Stomach smooth muscle (tissue), 2 donors: ENCODE measurements at regions not wholly inside any gene's neighbourhood (a gene's known extent, or its start where the extent isn't known, plus 50 kb on each side); places are given as distances from the start of the nearest gene placed in this dataset.

ENCODE experiments used
- H3K27ac ChIP-seq: one replicate; pipeline ENCODE4 v1.7.0; 2013; ENCODE audit warnings: mild to moderate bottlenecking, low read length, inconsistent platforms
- H3K27me3 ChIP-seq, 2 donors: one replicate each; pipeline ENCODE4 v1.7.0; 2013; ENCODE audit warnings: low read length in 2 of 2; ENCODE audit not compliant: insufficient read depth in 2 of 2, control insufficient read depth in 1 of 2
- H3K36me3 ChIP-seq, 2 donors: one replicate each; pipeline ENCODE4 v1.7.0; 2013; ENCODE audit warnings: low read length in 2 of 2; ENCODE audit not compliant: control insufficient read depth in 2 of 2, insufficient read depth in 2 of 2
- H3K4me1 ChIP-seq: one replicate; pipeline ENCODE4 v1.7.0; 2013; ENCODE audit warnings: low read length; ENCODE audit not compliant: control insufficient read depth, insufficient read depth
- H3K4me3 ChIP-seq, 2 donors: one replicate each; pipeline ENCODE4 v1.7.0; 2013; ENCODE audit warnings: low read length in 2 of 2
- H3K9ac ChIP-seq, 2 donors: one replicate each; pipeline ENCODE4 v1.7.0; 2013; ENCODE audit warnings: low read length in 2 of 2, mild to moderate bottlenecking in 1 of 2
- H3K9me3 ChIP-seq, 2 donors: one replicate each; pipeline ENCODE4 v1.7.0; 2013; ENCODE audit warnings: low read length in 2 of 2; ENCODE audit not compliant: control insufficient read depth in 2 of 2
- donor health status: healthy.
- donor health status: Pancreatic carcinoma.

DNA sequence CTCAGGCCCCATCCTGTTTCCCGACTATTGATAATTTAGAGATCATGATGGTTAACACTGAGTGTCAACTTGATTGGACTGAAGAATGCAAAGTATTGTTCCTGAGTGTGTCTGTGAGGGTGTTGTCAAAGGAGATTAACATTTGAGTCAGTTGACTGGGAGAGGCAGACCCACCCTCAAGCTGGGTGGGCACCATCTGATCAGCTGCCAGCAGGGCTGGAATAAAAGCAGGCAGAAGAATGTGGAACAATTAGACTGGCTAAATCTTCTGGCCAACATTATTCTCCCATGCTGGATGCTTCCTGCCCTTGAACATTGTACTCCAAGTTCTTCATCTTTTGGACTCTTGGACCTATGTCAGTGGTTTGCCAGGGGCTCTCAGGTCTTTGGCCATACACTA lies 1170.0 kb upstream of the CNTN5 start:
- H3K27ac ChIP-seq, result no peak overlapping the region
- no peak overlapping the region for H3K9ac ChIP-seq
- H3K9me3 ChIP-seq, result no peaks in the 10 kb centered on the region
- no peak overlapping the region for H3K4me3 ChIP-seq
- H3K36me3 ChIP-seq, result no peaks in the 10 kb centered on the region
- no peaks in the 10 kb centered on the region for H3K27me3 ChIP-seq
- H3K4me1 ChIP-seq, result no peaks in the 10 kb centered on the region

DNA sequence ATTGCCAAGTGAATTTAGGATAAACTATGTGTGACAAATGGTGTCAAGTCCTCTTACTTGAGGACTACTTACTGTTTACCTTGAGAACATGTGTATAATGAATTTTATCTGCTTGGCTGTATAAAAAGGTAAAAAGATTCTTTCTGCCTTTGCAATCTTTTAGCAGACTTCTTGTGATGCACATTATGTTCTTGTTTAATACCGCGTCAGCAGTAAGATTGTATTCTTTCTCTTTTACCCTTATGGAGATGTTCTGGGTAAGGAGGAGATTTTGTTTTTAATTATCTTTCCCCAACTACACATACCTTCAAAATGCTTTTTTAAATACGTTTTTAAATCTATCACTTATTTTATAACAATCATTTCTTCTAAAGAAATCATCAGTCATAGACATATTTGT lies 1166.4 kb upstream of the CNTN5 start:
- Histone ChIP-seq H3K36me3 (no peaks in the 10 kb centered on the region), H3K9me3 (no peaks in the 10 kb centered on the region)

DNA sequence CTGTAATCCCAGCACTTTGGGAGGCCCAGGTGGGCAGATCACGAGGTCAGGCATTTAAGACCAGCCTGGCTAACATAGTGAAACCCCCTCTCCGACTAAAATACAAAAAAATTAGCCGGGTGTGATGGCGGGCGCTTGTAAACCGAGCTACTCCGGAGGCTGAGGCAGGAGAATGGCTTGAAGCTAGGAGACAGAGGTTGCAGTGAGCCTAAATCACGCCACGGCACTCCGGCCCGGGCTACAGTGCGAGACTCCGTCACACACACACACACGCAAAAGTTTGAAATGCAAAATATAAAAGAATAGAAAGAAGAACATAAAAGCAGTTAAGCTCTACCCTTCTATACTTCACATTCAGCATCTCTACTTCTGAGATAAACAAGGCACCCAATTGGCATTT lies 1165.9 kb upstream of the CNTN5 start:
- Histone ChIP-seq H3K9ac (no peak overlapping the region), H3K4me3 (no peak overlapping the region), H3K27me3 (no peaks in the 10 kb centered on the region), H3K36me3 (no peaks in the 10 kb centered on the region), H3K4me1 (no peaks in the 10 kb centered on the region), H3K27ac (no peak overlapping the region), H3K9me3 (no peaks in the 10 kb centered on the region)

More for the DNA sequence above, 1166.4 kb upstream of the CNTN5 start:
- Histone ChIP-seq H3K4me3 (no peak overlapping the region), H3K9ac (no peak overlapping the region), H3K27ac (no peak overlapping the region), H3K27me3 (no peaks in the 10 kb centered on the region), H3K4me1 (no peaks in the 10 kb centered on the region)

DNA sequence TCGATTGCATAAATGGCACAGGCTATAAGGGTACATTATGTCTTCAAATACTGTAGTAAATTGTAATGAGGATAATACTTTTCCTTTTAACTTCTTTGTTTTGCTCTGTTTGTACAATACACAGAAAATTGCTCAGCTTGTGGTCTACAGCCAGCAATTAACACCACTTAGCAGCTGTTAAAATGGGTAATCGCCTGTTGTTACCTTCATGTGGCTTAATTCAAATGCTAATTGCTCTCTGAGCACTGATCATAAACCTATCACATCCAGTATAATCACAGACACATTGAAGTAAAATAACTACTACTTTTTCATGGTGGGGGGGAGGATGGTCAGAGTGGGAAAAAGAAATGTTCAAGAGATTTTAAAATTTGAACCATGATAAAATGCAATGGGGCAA lies 1164.1 kb upstream of the CNTN5 start:
- H3K4me1 ChIP-seq, result no peaks in the 10 kb centered on the region
- no peak overlapping the region for H3K27ac ChIP-seq
- H3K9ac ChIP-seq, result no peak overlapping the region
- H3K27me3 ChIP-seq, result no peaks in the 10 kb centered on the region
- H3K36me3 ChIP-seq, result no peaks in the 10 kb centered on the region
- H3K9me3 ChIP-seq, result no peaks in the 10 kb centered on the region
- H3K4me3 ChIP-seq, result no peak overlapping the region

DNA sequence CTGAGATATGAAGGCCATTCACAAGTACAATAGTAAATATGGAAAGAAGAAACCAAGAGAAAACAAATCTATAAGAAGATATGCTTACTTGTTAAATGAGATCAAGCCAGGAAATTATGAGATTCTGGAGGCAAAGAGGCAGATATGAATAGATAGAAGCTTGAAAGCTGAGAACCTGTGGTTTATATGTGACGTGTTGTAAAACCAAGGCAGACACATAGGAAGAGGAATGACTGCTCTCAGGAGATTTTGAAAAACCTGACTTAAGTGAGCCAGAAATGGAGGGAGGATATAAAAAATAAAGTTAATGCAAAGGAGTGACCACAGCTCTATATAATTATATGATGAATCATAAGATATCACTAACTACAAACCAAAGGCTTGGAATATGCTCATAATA lies 1160.5 kb upstream of the CNTN5 start:
- H3K9ac ChIP-seq, result no peak overlapping the region
- H3K4me1 ChIP-seq, result no peaks in the 10 kb centered on the region
- no peak overlapping the region for H3K4me3 ChIP-seq

DNA sequence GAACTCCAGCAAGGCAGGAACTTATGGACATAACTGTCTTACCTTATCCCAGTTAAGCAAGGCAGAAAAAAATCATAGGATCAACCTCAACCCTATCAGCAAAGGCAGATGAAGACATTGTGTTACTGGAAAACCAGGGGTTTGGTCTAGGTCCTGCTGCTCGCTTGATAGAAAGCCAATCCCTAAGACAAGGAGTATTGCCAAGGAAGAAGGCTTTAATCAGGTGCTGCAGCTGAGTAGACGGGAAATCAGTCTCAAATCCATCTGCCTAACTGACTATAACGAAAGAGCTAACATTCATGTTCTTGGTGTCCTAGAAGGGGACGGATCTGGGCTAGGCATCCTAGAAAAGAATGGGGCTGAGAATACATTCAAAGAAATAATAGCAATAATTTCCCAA lies 1158.7 kb upstream of the CNTN5 start:
- Histone ChIP-seq H3K9ac (no peak overlapping the region), H3K4me3 (no peak overlapping the region), H3K4me1 (no peaks in the 10 kb centered on the region), H3K36me3 (no peaks in the 10 kb centered on the region), H3K9me3 (no peaks in the 10 kb centered on the region), H3K27ac (no peak overlapping the region), H3K27me3 (no peaks in the 10 kb centered on the region)

More for the DNA sequence above, 1160.5 kb upstream of the CNTN5 start:
- Histone ChIP-seq H3K27me3 (no peaks in the 10 kb centered on the region), H3K9me3 (no peaks in the 10 kb centered on the region), H3K36me3 (no peaks in the 10 kb centered on the region), H3K27ac (no peak overlapping the region)

DNA sequence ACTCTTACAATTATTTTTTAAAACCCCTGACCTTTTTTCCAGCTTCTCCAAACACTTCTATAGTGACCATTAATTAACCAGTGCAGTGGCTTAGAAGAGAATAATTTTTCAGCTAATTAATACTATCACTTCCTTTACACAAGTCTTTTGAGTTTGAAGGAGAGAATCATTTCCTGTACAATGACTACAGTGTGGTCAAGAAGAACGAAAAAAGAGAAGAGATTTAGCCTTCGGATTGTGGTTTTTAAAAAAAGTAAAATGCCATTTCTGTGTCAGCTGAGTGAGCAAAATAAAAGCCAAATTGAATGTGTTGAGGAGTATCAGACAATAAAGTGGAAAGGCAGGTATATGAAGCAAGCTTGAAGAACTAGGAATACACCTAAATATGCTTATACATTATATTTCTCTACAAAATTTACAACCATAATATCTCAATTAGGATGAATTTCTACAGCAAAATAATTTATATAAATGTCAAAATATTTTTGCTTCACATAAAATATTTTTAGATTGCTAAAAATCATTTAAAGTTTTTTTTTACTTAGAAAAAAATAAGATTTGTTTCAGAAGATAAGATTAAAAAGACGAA lies 1155.2 kb upstream of the CNTN5 start:
- no peaks in the 10 kb centered on the region for H3K36me3 ChIP-seq
- no peaks in the 10 kb centered on the region for H3K27me3 ChIP-seq
- no peak overlapping the region for H3K27ac ChIP-seq
- H3K4me3 ChIP-seq, result no peak overlapping the region
- H3K4me1 ChIP-seq, result no peaks in the 10 kb centered on the region
- H3K9me3 ChIP-seq, result no peaks in the 10 kb centered on the region
- H3K9ac ChIP-seq, result no peak overlapping the region

DNA sequence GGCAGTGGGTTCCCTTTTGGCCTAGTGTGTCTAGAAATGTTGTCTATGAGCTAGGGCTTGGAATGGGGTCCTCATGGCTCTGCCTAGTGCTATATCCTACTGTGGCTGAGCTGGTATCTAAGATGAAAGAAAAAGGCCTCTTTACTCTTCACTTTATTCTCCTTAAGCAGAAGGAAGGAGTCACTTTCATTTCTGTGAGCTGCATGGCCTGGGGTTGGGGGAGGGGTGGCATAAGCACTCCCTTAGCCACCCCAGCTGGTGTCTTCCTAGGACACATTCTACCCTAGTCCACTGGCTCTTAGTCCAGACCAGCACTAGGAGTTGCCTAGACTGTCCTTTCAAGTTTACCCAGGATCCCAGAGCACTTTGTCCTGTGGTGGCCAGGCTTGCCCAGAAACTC lies 1148.9 kb upstream of the CNTN5 start:
- Histone ChIP-seq H3K9ac (no peak overlapping the region), H3K4me1 (no peaks in the 10 kb centered on the region), H3K4me3 (no peak overlapping the region), H3K27ac (no peak overlapping the region), H3K9me3 (no peaks in the 10 kb centered on the region), H3K36me3 (no peaks in the 10 kb centered on the region), H3K27me3 (no peaks in the 10 kb centered on the region)

DNA sequence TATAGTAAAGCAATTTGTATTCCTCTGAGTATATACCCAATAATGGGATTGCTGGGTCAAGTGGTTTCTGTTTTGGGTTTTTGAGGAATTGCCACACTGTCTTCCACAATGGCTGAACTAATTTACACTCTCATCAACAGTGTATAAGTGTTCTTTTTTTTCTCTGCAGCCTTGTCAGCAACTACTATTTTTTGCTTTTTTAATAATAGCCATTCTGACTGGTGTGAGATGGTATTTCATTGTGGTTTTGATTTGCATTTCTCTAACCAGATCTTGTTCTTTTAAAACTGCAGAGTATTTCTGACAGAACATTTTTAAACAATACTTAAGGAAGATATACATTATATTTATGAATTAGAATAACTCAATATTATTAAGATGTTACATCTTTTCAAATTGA lies 1140.5 kb upstream of the CNTN5 start:
- no peaks in the 10 kb centered on the region for H3K4me1 ChIP-seq
- no peaks in the 10 kb centered on the region for H3K27me3 ChIP-seq
- H3K27ac ChIP-seq, result no peak overlapping the region

DNA sequence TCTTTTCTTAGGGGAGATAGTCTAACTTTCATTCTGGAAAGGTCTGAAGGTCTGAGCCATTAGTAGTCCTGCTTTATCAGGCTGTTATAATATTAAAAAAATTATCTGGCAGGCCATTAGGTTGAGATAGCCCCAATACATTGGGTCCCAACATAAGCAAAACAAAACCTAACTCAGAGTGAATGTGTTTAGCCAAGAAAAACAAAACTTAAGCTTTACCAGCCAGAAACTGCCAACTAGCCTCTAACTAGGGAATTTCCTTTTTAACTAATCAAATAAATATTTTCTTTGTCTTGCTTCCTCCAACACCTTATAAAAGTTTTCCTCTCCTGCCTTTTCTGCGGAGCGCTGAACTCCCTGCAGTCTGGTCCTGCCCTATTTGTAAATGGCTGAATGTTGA lies 1137.7 kb upstream of the CNTN5 start:
- H3K9ac ChIP-seq, result no peak overlapping the region
- H3K36me3 ChIP-seq, result no peaks in the 10 kb centered on the region
- no peaks in the 10 kb centered on the region for H3K4me1 ChIP-seq
- no peak overlapping the region for H3K27ac ChIP-seq
- no peaks in the 10 kb centered on the region for H3K27me3 ChIP-seq
- no peak overlapping the region for H3K4me3 ChIP-seq
- no peaks in the 10 kb centered on the region for H3K9me3 ChIP-seq

More for the DNA sequence above, 1140.5 kb upstream of the CNTN5 start:
- Histone ChIP-seq H3K4me3 (no peak overlapping the region), H3K36me3 (no peaks in the 10 kb centered on the region), H3K9ac (no peak overlapping the region), H3K9me3 (no peaks in the 10 kb centered on the region)

DNA sequence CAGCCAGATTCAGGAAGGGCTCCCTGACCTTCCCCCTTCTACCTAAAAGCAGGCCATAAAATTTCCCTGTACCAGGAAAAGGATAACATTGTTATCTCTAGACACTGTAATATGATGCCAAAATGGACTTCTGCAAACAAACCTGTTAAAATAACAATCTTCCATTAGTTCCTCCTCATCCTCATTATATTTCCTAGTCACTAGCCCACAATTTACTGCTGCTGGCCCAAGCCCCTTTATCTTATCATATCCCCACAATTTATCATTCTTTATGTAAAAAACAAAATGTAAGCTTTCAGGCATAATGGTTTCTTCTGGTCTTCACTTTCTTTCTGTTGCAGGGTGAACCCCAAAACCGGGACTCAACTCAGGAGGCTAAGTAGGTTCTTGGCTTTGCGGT lies 1132.1 kb upstream of the CNTN5 start:
- Histone ChIP-seq H3K27me3 (no peaks in the 10 kb centered on the region), H3K9me3 (no peaks in the 10 kb centered on the region), H3K36me3 (no peaks in the 10 kb centered on the region), H3K4me1 (no peaks in the 10 kb centered on the region), H3K4me3 (no peak overlapping the region), H3K9ac (no peak overlapping the region), H3K27ac (no peak overlapping the region)
